Inferior parietal cortex (tissue), 1 donor: ENCODE measurements at regions not wholly inside any gene's neighbourhood (a gene's known extent, or its start where the extent isn't known, plus 50 kb on each side); places are given as distances from the start of the nearest gene placed in this dataset.

ENCODE experiments used
- DNase-seq: peaks from one replicate; pipeline ENCODE4 v3.0.0-alpha.2; 2016; ENCODE audit errors: extremely low spot score

GRCh38 chr3:86175593-86176444 lies 815.1 kb downstream of the VGLL3 start:
- DNase-seq: no peak

- no peak for DNase-seq
Measured at GRCh38 chr3:86175051-86175536, 815.9 kb downstream of the VGLL3 start.

- DNase-seq: no peak
Measured at GRCh38 chr3:86173401-86173800, 817.5 kb downstream of the VGLL3 start.

- no peak for DNase-seq
Measured at GRCh38 chr3:86168512-86168911, 822.4 kb downstream of the VGLL3 start.

- no peak for DNase-seq
Measured at GRCh38 chr3:86162521-86162920, 828.4 kb downstream of the VGLL3 start.

GRCh38 chr3:86161493-86161892 lies 829.5 kb downstream of the VGLL3 start:
- DNase-seq: no peak

GRCh38 chr3:86152620-86153019 lies 838.3 kb downstream of the VGLL3 start:
- DNase-seq: no peak

GRCh38 chr3:86149054-86149453 lies 841.9 kb downstream of the VGLL3 start:
- no peak for DNase-seq

- DNase-seq: no peak
Measured at GRCh38 chr3:86147119-86147518, 843.8 kb downstream of the VGLL3 start.

- no peak for DNase-seq
Measured at GRCh38 chr3:86126552-86126951, 864.4 kb downstream of the VGLL3 start.
